Neural progenitor cell (in vitro differentiated cells): ENCODE measurements at regions not wholly inside any gene's neighbourhood (a gene's known extent, or its start where the extent isn't known, plus 50 kb on each side); places are given as distances from the start of the nearest gene placed in this dataset.
A peak's percentile ranks its signal among the peaks of the same experiment; 100 is the strongest.

Experiments used
- DNase-seq: peaks from one replicate; pipeline ENCODE4 v3.0.0-alpha.2; 2016; ENCODE audit warnings: low spot score
- H2AFZ ChIP-seq: fragments of 200-600 bp; sonication (generic); replicated peaks from 2 replicates; pipeline ENCODE4 v1.6.1; 2016; ENCODE audit warnings: antibody characterized with exemption
- H3F3A ChIP-seq: fragments of 200-600 bp; sonication (generic); 2 replicates; pipeline ENCODE4 v1.6.1; 2016; ENCODE audit warnings: antibody characterized with exemption, low read depth
- H3K27ac ChIP-seq: fragments of 200-600 bp; sonication (generic); 2 replicates; pipeline ENCODE4 v1.5.1; 2016; ENCODE audit warnings: mild to moderate bottlenecking
- H3K27me3 ChIP-seq: fragments of 200-600 bp; sonication (generic); 2 replicates; pipeline ENCODE4 v1.6.1; 2016; ENCODE audit warnings: mild to moderate bottlenecking, moderate library complexity
- H3K36me3 ChIP-seq: fragments of 200-600 bp; sonication (generic); 2 replicates; pipeline ENCODE4 v1.5.1; 2016
- H3K4me1 ChIP-seq: fragments of 200-600 bp; sonication (generic); 2 replicates; pipeline ENCODE4 v1.6.1; 2016; ENCODE audit warnings: mixed run types
- H3K4me2 ChIP-seq: fragments of 200-600 bp; sonication (generic); 2 replicates; pipeline ENCODE4 v1.6.1; 2016
- H3K4me3 ChIP-seq: fragments of 200-600 bp; sonication (generic); 2 replicates; pipeline ENCODE4 v1.5.1; 2016
- H3K79me2 ChIP-seq: fragments of 200-600 bp; sonication (generic); 2 replicates; pipeline ENCODE4 v1.6.1; 2016; ENCODE audit warnings: low read depth
- H3K9ac ChIP-seq: fragments of 200-600 bp; sonication (generic); 2 replicates; pipeline ENCODE4 v1.6.1; 2016
- H3K9me3 ChIP-seq: fragments of 200-600 bp; sonication (generic); 2 replicates; pipeline ENCODE4 v1.5.1; 2016; ENCODE audit warnings: low read depth
- H4K20me1 ChIP-seq: fragments of 200-600 bp; sonication (generic); 2 replicates; pipeline ENCODE4 v1.6.1; 2016; ENCODE audit warnings: low read depth
- H3K27ac Mint-ChIP-seq: 3 replicates; pipeline ENCODE4 v1.8.0; 2021; ENCODE audit warnings: mixed read lengths
- H3K27me3 Mint-ChIP-seq: 2 replicates; pipeline ENCODE4 v1.8.0; 2022; ENCODE audit warnings: low read depth, mild to moderate bottlenecking, inconsistent platforms, moderate library complexity, mixed read lengths; ENCODE audit not compliant: insufficient read depth
- H3K36me3 Mint-ChIP-seq: 3 replicates; pipeline ENCODE4 v1.8.0; 2021; ENCODE audit warnings: mixed read lengths
- H3K4me1 Mint-ChIP-seq: 3 replicates; pipeline ENCODE4 v1.8.0; 2021; ENCODE audit warnings: mixed read lengths
- H3K4me3 Mint-ChIP-seq: 3 replicates; pipeline ENCODE4 v1.8.0; 2021; ENCODE audit warnings: mild to moderate bottlenecking, moderate library complexity, mixed read lengths
- H3K9me3 Mint-ChIP-seq: 3 replicates; pipeline ENCODE4 v1.8.0; 2020; ENCODE audit warnings: mixed read lengths
- EZH2 ChIP-seq: fragments of 200-600 bp; sonication (generic); IDR thresholded peaks from 2 replicates; pipeline ENCODE4 v1.6.1; 2017; ENCODE audit warnings: antibody characterized with exemption, mild to moderate bottlenecking, moderate library complexity
- EZH2phosphoT487 ChIP-seq: fragments of 200-600 bp; sonication (generic); IDR thresholded peaks from 2 replicates; pipeline ENCODE4 v1.6.1; 2017; ENCODE audit warnings: antibody characterized with exemption
- TF ChIP-seq, protein P1 (sequence below): fragments of 200-600 bp; sonication (generic); IDR thresholded peaks from 2 replicates; pipeline ENCODE4 v1.5.1; 2017; ENCODE audit warnings: antibody characterized with exemption, mild to moderate bottlenecking

DNA sequence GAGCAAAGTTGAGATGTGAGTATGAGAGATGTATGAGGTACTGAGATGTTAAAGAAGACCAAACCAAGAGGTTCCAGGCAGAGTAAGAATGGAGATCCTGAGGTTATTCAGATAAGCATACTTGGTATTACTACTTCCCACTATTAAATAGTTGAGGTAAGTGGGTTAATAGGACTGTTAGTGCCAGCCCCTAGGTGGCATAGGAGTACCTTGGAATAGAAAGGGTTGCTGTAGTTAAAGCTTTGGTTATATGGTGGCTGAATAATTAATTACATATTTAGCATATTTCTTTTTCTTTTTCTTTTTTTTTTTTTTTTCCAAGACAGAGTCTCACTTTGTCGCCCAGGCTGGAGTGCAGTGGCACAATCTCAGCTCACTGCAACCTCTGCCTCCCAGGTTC is 397.9 kb upstream of the TMPRSS15 start:
- no peak overlapping the region for H3K27ac ChIP-seq
- no peak for TF ChIP-seq EZH2phosphoT487
- TF ChIP-seq, protein P1, sequence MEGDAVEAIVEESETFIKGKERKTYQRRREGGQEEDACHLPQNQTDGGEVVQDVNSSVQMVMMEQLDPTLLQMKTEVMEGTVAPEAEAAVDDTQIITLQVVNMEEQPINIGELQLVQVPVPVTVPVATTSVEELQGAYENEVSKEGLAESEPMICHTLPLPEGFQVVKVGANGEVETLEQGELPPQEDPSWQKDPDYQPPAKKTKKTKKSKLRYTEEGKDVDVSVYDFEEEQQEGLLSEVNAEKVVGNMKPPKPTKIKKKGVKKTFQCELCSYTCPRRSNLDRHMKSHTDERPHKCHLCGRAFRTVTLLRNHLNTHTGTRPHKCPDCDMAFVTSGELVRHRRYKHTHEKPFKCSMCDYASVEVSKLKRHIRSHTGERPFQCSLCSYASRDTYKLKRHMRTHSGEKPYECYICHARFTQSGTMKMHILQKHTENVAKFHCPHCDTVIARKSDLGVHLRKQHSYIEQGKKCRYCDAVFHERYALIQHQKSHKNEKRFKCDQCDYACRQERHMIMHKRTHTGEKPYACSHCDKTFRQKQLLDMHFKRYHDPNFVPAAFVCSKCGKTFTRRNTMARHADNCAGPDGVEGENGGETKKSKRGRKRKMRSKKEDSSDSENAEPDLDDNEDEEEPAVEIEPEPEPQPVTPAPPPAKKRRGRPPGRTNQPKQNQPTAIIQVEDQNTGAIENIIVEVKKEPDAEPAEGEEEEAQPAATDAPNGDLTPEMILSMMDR, result peak; percentile 30
- no peak overlapping the region for H3K4me3 ChIP-seq
- no peaks in the 10 kb centered on the region for H3K4me1 Mint-ChIP-seq
- no peaks in the 10 kb centered on the region for H3K27me3 Mint-ChIP-seq
- no peak overlapping the region for H3K4me3 Mint-ChIP-seq
- no peaks in the 10 kb centered on the region for H3K4me1 ChIP-seq
- no peaks in the 10 kb centered on the region for H3K9me3 ChIP-seq
- no peak overlapping the region for H3K9ac ChIP-seq
- DNase-seq, result no peak
- H3K79me2 ChIP-seq, result no peaks in the 10 kb centered on the region
- H3K4me2 ChIP-seq, result no peak overlapping the region
- no peaks in the 10 kb centered on the region for H3K27me3 ChIP-seq
- H3K36me3 ChIP-seq, result no peaks in the 10 kb centered on the region
- H3K27ac Mint-ChIP-seq, result no peak overlapping the region
- H3F3A ChIP-seq, result no peaks in the 10 kb centered on the region
- H4K20me1 ChIP-seq, result no peaks in the 10 kb centered on the region
- H3K9me3 Mint-ChIP-seq, result peaks cover 3% of the 10 kb centered on the region
- no peak overlapping the region for H2AFZ ChIP-seq
- no peaks in the 10 kb centered on the region for H3K36me3 Mint-ChIP-seq

DNA sequence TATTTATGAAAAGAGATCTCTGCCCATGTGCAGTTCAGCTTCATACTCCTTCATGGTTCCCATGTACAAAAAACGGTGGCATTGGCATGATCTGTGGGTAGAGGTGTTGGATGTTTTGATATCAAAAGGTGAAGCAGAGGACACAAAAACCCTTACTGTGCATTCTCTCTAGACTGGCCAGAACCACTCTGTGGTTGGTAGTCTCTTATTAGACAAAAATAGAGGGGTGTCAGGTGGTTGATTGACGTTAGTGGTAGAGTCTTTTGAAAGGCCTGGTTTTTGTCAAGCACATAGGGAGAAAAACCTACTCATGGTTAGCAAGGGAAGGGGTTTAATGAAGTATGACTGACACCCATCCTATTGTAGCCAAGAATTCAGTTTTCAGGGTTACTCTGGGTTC is 400.0 kb upstream of the TMPRSS15 start:
- H3K9me3 ChIP-seq, result no peaks in the 10 kb centered on the region
- H4K20me1 ChIP-seq, result no peaks in the 10 kb centered on the region
- no peaks in the 10 kb centered on the region for H3K4me1 Mint-ChIP-seq
- no peaks in the 10 kb centered on the region for H3K36me3 Mint-ChIP-seq
- no peaks in the 10 kb centered on the region for H3K9me3 Mint-ChIP-seq
- no peak for TF ChIP-seq EZH2phosphoT487
- TF ChIP-seq EZH2, result no peak
- TF ChIP-seq, protein P1, result no peak
- H3F3A ChIP-seq, result no peaks in the 10 kb centered on the region
- no peaks in the 10 kb centered on the region for H3K27me3 ChIP-seq
- no peak overlapping the region for H3K27ac ChIP-seq
- H3K36me3 ChIP-seq, result no peaks in the 10 kb centered on the region
- H3K27me3 Mint-ChIP-seq, result no peaks in the 10 kb centered on the region
- no peak for DNase-seq
- no peaks in the 10 kb centered on the region for H3K79me2 ChIP-seq
- no peak overlapping the region for H3K9ac ChIP-seq
- H3K4me1 ChIP-seq, result no peaks in the 10 kb centered on the region
- H3K27ac Mint-ChIP-seq, result no peak overlapping the region
- H3K4me2 ChIP-seq, result no peak overlapping the region
- no peak overlapping the region for H3K4me3 ChIP-seq
- no peak overlapping the region for H2AFZ ChIP-seq
- no peak overlapping the region for H3K4me3 Mint-ChIP-seq

DNA sequence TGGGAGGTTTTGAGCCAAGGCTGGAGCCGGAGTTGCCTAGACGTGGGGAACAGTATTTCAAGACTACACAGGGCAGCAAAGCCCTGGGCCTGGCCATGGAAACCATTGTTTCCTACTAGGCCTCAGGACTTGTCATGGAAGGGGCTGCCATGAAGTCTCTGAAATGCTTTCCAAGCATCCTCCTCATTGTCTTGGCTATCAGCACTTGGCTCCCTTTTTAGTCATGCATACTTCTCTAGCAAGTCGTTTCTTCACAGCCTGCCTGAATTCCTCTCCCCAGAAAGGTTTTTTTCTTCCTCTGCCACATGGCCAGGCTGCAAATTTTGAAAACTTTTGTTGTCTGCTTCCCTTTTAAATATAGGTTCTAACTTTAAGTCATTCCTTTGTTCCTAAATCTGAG is 406.6 kb upstream of the TMPRSS15 start:
- Histone ChIP-seq H3K4me2 (no peak overlapping the region), H3K4me3 (no peak overlapping the region), H3K27me3 (no peaks in the 10 kb centered on the region), H3K36me3 (no peaks in the 10 kb centered on the region), H3F3A (no peaks in the 10 kb centered on the region), H3K9ac (no peak overlapping the region), H3K79me2 (no peaks in the 10 kb centered on the region), H3K9me3 (no peaks in the 10 kb centered on the region), H3K4me1 (no peaks in the 10 kb centered on the region), H3K27ac (no peak overlapping the region), H4K20me1 (no peaks in the 10 kb centered on the region), H2AFZ (peak overlapping the region; percentile 63)
- no peak for DNase-seq
- H3K4me3 Mint-ChIP-seq, result no peak overlapping the region
- no peaks in the 10 kb centered on the region for H3K27me3 Mint-ChIP-seq
- no peak for TF ChIP-seq EZH2
- TF ChIP-seq, protein P1, result no peak
- no peak for TF ChIP-seq EZH2phosphoT487
- H3K27ac Mint-ChIP-seq, result no peak overlapping the region
- no peaks in the 10 kb centered on the region for H3K36me3 Mint-ChIP-seq
- peaks cover 2% of the 10 kb centered on the region for H3K9me3 Mint-ChIP-seq
- no peaks in the 10 kb centered on the region for H3K4me1 Mint-ChIP-seq

DNA sequence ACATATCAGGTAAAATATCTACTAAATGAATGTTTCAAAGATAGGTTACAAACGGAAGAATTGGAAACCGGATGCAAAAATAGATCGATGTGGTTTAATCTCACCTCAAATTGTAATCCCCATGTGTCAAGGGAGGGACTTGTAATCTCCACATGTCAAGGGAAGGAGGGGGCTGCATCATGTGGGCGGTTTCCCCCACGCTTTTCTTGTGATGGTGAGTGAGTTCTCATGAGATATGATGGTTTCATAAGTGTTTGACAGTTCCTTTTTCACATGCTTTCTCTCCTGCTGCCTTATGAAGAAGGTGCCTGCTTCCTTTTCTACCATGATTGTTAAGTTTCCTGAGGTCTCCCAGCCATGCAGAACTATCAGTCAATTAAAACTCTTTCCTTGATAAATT is 408.7 kb upstream of the TMPRSS15 start:
- no peaks in the 10 kb centered on the region for H3K9me3 ChIP-seq
- H3K27me3 Mint-ChIP-seq, result no peaks in the 10 kb centered on the region

More for the DNA sequence above, 408.7 kb upstream of the TMPRSS15 start:
- no peak overlapping the region for H2AFZ ChIP-seq
- Mint-ChIP-seq H3K9me3 (peaks cover 2% of the 10 kb centered on the region), H3K4me3 (no peak overlapping the region), H3K4me1 (no peaks in the 10 kb centered on the region), H3K27ac (no peak overlapping the region), H3K36me3 (no peaks in the 10 kb centered on the region)
- no peak overlapping the region for H3K4me3 ChIP-seq
- no peak overlapping the region for H3K27ac ChIP-seq
- no peak for TF ChIP-seq EZH2
- TF ChIP-seq, protein P1, result no peak
- no peak for DNase-seq
- H3K79me2 ChIP-seq, result no peaks in the 10 kb centered on the region
- no peak overlapping the region for H3K9ac ChIP-seq
- H4K20me1 ChIP-seq, result no peaks in the 10 kb centered on the region
- H3K27me3 ChIP-seq, result no peaks in the 10 kb centered on the region
- no peaks in the 10 kb centered on the region for H3K4me1 ChIP-seq
- no peaks in the 10 kb centered on the region for H3K36me3 ChIP-seq
- H3K4me2 ChIP-seq, result no peak overlapping the region
- H3F3A ChIP-seq, result no peaks in the 10 kb centered on the region
